MG63 (cell line): ENCODE measurements at regions not wholly inside any gene's neighbourhood (a gene's known extent, or its start where the extent isn't known, plus 50 kb on each side); places are given as distances from the start of the nearest gene placed in this dataset.
A peak's percentile ranks its signal among the peaks of the same experiment; 100 is the strongest.
"Not testable (repeated sequence)": the region's sequence is repeated elsewhere in the genome, so short reads cannot be mapped to it uniquely, and the experiment has no call there.

Source experiments
- DNase-seq: peaks from one replicate; pipeline ENCODE4 v3.0.0-alpha.2; 2020
- H3K27me3 ChIP-seq: fragments of 250-450 bp; sonication (Bioruptor Pico); 2 replicates; pipeline ENCODE4 v1.5.1; 2020; ENCODE audit warnings: mild to moderate bottlenecking, moderate library complexity
- H3K36me3 ChIP-seq: fragments of 250-450 bp; sonication (Bioruptor Pico); 2 replicates; pipeline ENCODE4 v1.5.1; 2020; ENCODE audit warnings: mild to moderate bottlenecking, moderate library complexity
- H3K4me3 ChIP-seq: fragments of 250-450 bp; sonication (Bioruptor Pico); 2 replicates; pipeline ENCODE4 v1.5.1; 2020; ENCODE audit warnings: mild to moderate bottlenecking, moderate library complexity
- H3K9me3 ChIP-seq: fragments of 250-450 bp; sonication (Bioruptor Pico); 2 replicates; pipeline ENCODE4 v1.5.1; 2020; ENCODE audit warnings: mild to moderate bottlenecking, moderate library complexity

DNA sequence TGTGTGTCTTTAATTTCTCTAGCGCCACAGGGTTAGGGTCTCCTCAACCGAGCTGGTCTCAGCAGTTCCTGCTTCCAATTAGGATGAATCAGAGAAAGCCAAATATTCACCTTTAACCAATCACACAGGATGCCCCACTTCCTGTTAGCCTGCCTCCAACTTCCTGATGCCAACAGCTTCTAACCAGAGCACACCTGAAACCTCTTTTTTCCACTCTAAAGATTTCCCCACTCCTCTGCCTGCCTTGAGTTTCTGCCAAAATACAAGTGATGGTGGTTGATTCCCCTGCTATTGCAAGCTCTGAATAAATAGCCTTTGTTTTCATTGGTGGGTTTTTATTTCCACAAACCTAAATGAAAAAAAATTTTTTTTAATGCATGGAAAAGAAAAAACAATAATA is 144.7 kb upstream of the UST start:
- Histone ChIP-seq H3K4me3 (no peak overlapping the region), H3K9me3 (peaks cover 5% of the 10 kb centered on the region; the same call in 1 of the 2 replicates), H3K36me3 (no peaks in the 10 kb centered on the region), H3K27me3 (no peaks in the 10 kb centered on the region)
- no peak for DNase-seq

DNA sequence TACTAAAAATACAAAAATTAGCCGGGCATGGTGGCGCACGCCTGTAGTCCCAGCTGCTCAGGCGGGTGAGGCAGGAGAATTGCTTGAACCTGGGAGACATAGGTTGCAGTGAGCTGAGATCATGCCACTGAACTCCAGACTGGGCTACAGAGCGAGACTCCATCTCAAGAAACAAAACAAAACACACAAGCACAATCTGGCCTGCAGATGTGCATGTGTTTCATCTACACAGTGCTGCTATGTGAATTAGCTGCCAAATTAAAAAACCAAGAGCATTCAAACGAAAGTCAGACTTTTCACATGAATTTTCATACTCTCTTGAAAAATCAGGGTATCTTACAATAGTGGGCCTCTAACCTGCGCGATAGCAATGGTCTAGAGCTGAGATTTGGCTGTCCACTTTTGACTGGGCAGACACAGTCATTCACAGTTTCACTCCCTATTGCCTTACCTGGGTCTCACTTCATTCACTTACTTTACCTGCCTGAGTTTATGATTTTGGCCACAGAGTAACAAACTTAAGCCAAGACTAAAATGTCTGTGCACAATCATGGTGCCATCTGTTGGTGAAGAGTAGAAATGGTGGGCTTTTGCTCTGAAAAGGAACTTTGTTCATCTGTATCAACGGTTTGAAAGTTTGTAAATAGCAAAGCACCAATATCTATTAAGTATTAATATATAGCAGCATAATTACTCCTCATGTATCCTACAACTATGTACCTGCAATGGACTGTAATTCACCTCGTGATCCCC is 138.5 kb upstream of the UST start:
- H3K9me3 ChIP-seq: peaks cover 5% of the 10 kb centered on the region; the same call in 1 of the 2 replicates
- no peaks in the 10 kb centered on the region for H3K36me3 ChIP-seq
- no peak for DNase-seq
- no peaks in the 10 kb centered on the region for H3K27me3 ChIP-seq
- H3K4me3 ChIP-seq: no peak overlapping the region

DNA sequence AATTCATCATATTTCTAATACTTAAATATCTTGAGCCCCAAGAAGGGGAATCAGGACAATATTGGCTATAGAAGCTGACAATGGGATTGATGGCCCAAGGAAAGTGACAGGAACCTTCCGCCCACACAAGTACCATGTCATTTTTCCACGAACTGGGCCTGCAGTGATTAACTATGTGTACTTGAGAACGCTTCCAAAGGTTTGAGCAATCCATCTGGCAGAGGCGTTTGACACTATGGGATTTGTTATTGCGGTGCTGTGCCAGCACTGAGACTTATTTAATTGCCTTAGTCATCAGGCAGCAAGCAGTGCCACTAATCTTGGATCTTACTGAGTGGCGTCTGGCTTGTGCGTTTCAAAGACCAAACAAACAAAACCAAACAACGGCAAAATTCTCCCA is 135.6 kb upstream of the UST start:
- H3K27me3 ChIP-seq: no peaks in the 10 kb centered on the region
- no peaks in the 10 kb centered on the region for H3K36me3 ChIP-seq
- no peaks in the 10 kb centered on the region for H3K9me3 ChIP-seq
- H3K4me3 ChIP-seq: no peak overlapping the region
- DNase-seq: peak; percentile 89

DNA sequence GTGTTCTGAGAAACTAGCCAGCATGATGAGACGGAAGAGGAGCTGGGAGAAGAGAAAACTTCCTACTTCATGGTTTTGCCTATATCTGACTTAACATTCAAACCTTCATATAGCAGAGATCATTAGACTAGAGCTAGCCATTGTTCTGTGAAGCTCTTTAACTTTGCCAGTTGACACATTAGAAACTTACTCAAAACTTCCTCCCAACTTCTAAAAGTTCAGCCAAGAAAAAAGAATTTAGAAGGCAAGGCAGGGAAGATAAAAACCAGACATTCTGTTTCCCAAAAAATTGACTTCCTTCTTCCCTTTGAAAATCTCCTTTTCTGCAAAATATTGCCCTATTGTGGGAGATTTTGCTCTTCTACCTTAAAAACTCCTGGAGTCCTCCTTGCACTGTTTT is 134.8 kb upstream of the UST start:
- no peak for DNase-seq
- no peak overlapping the region for H3K4me3 ChIP-seq

DNA sequence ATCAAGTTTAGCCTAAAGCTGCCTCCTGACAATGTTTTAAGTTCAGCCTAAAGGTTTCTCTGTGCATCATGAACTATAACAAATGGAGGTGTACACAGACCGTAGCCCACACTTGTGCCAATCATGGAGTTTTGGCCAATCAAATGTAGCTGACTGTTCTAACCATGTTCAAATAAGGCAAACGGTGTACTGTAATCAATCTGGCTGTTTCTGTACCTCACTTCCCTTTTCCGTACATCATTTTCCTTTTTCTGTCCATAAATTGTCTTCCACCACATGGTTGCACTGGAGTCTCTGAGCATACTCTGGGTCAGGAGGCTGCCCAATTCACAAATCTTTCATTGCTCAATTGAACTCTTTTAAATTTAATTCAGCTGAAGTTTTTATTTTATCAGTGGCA is 132.2 kb upstream of the UST start:
- no peak overlapping the region for H3K4me3 ChIP-seq
- H3K27me3 ChIP-seq: no peaks in the 10 kb centered on the region
- no peaks in the 10 kb centered on the region for H3K36me3 ChIP-seq
- H3K9me3 ChIP-seq: no peaks in the 10 kb centered on the region; the same call in 1 of the 2 replicates
- DNase-seq: no peak

More for the DNA sequence above, 134.8 kb upstream of the UST start:
- Histone ChIP-seq H3K36me3 (no peaks in the 10 kb centered on the region), H3K9me3 (no peaks in the 10 kb centered on the region), H3K27me3 (no peaks in the 10 kb centered on the region)

DNA sequence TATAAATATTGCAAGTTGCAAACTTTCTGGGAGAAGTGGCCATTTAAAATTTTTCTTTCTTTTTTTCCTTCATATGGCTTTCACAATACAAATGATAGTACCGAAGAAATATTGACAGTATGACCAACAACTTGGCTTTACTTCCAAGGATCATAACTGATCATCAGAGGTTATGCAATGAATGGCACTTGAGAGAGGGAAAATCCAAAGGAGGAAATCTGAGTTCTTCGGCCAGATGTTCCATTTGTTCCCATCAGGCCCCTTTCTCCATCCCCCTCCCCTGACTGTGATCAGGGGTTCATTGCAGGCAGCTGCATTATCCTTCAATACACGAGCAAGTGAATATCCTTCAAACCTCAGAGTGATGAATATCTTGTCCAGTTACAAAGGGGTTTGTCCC is 130.0 kb upstream of the UST start:
- Histone ChIP-seq H3K36me3 (no peaks in the 10 kb centered on the region), H3K27me3 (no peaks in the 10 kb centered on the region), H3K9me3 (no peaks in the 10 kb centered on the region; the same call in 1 of the 2 replicates), H3K4me3 (no peak overlapping the region)
- DNase-seq: no peak

DNA sequence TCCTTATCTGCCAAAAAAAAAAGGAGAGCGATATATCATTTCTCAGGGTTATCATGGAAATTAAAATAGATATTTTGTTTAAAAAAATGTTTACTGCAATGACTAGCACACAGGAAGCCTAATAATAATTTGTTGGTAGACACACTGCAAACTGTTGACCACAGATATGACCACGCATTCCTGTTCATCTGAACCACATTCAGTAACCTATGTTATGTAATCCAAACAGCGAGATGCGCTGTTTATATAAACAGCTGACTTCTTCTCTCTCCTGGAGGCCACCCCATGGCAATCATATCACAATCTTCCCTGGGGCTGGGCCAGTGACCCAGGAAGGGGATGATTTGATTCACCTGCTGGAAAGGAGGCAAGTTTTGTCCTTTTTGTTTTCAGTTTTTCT is 129.3 kb upstream of the UST start:
- no peak overlapping the region for H3K4me3 ChIP-seq
- H3K27me3 ChIP-seq: no peaks in the 10 kb centered on the region
- no peaks in the 10 kb centered on the region; the same call in 1 of the 2 replicates for H3K9me3 ChIP-seq
- H3K36me3 ChIP-seq: no peaks in the 10 kb centered on the region
- DNase-seq: peak; percentile 9

DNA sequence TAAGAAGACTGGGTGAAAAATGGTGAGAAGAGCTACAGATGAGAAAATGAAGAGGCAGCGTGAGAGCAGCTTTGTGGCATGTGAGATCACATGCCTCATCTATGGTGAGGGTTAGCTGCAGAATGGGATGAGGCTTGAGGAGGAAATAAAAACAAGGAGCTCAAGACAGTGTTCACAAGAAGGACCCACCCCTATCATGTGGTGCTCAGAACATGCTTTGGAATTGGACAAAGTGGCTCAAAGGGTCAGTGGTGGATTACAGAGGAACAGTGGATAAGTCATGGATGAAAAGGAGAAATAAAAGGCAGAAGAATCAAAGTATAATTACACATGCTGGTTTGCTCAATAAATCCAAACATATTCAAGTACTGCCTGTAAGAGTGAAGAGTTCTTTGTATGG is 126.9 kb upstream of the UST start:
- Histone ChIP-seq H3K27me3 (no peaks in the 10 kb centered on the region), H3K9me3 (no peaks in the 10 kb centered on the region; the same call in 1 of the 2 replicates), H3K4me3 (no peak overlapping the region), H3K36me3 (no peaks in the 10 kb centered on the region)
- no peak for DNase-seq

DNA sequence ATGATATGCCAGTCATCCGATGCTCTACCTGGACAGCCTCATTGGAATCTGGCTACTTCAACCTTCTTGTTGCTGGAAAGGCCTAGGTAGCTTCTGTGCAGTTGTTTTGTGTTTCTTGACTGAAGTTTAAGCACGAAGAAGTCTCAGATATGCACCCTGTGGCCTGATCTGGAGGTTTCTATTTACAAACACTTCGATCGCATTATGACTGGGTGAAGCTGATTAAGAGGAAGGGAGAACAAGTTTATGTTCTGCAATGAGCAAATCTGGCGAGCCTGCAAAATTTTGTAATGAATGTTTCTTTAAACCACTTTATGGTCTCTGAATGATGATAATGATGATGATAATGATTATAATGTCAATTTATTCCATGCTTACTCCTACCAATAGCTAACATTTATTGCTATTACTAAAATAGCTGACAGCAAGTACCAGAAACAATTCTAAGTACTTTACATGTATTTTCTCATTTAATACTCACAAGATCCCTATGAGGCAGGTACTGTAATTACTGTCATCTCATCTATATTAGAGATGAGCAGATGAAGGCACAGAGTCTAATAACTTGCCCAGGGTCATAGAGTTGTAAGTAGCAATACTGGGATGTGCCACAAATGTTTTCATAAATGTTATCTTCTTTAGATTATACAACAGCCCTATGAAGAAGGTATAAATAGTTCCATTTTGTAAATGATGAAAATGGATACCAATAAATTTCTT is 126.1 kb upstream of the UST start:
- H3K36me3 ChIP-seq: no peaks in the 10 kb centered on the region

DNA sequence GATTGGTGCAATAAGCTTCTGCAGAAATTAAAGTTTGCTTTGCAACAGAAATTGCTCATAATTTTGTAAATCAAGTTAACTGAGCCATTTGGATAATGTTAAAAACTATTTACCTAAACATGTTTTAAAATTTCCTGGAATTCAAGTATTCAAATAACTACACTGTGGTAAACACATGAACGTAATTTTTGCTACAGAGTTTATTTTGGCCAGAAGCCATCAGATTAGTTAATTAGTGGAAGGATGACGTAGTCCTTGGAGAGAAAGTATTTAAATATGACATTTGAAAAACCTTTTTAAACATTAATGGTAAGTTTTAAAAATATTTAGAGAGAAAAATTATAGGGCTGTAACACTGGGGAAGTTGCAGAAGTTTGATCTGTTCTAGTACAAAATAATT is 121.2 kb upstream of the UST start:
- H3K9me3 ChIP-seq: no peaks in the 10 kb centered on the region
- no peak for DNase-seq
- H3K4me3 ChIP-seq: no peak overlapping the region
- no peaks in the 10 kb centered on the region for H3K27me3 ChIP-seq
- no peaks in the 10 kb centered on the region for H3K36me3 ChIP-seq

More for the DNA sequence above, 126.1 kb upstream of the UST start:
- DNase-seq: no peak
- no peaks in the 10 kb centered on the region for H3K27me3 ChIP-seq
- no peaks in the 10 kb centered on the region; the same call in 1 of the 2 replicates for H3K9me3 ChIP-seq
- H3K4me3 ChIP-seq: no peak overlapping the region

DNA sequence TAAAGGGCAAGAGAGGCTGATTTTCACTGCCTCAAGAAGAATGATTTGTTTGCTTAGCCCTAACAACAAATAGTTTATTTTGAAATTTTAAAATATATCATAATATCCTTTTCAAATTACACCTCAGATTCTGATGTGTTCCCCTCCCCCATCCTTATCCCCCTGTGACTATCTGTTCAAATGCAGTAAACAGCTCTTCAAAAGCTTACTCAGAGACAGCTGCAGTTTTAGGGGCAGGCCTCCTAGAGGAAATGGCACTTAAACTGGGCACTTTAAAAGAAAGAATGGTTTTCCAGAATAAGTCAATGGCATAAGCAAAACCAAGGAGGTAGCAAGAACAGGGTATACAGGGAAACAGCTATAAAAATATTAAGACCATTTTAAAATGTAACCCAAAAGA is 118.6 kb upstream of the UST start:
- no peak for DNase-seq
- Histone ChIP-seq H3K9me3 (no peaks in the 10 kb centered on the region), H3K27me3 (no peaks in the 10 kb centered on the region), H3K36me3 (no peaks in the 10 kb centered on the region), H3K4me3 (no peak overlapping the region)

DNA sequence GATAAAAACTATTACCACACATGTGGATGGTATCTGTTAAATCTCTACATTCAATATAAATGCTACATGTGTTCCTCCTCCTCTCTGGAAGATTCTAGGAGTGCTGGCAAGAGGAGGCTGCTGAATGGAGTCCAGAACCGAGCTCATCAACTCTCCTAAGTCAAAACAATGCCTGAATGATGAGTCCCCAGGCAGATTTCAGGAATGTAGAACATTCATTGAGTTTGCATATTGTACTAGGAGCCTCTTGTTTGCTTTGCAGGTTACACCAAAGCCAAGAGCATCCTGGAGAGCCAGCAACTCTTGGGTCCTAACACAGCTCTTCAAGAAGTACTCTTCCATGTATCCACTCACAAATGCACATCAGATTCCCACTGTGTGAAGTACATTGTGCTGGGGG is 117.6 kb upstream of the UST start:
- DNase-seq: peak; percentile 34
- Histone ChIP-seq H3K9me3 (no peaks in the 10 kb centered on the region), H3K27me3 (no peaks in the 10 kb centered on the region), H3K36me3 (no peaks in the 10 kb centered on the region), H3K4me3 (no peak overlapping the region)

DNA sequence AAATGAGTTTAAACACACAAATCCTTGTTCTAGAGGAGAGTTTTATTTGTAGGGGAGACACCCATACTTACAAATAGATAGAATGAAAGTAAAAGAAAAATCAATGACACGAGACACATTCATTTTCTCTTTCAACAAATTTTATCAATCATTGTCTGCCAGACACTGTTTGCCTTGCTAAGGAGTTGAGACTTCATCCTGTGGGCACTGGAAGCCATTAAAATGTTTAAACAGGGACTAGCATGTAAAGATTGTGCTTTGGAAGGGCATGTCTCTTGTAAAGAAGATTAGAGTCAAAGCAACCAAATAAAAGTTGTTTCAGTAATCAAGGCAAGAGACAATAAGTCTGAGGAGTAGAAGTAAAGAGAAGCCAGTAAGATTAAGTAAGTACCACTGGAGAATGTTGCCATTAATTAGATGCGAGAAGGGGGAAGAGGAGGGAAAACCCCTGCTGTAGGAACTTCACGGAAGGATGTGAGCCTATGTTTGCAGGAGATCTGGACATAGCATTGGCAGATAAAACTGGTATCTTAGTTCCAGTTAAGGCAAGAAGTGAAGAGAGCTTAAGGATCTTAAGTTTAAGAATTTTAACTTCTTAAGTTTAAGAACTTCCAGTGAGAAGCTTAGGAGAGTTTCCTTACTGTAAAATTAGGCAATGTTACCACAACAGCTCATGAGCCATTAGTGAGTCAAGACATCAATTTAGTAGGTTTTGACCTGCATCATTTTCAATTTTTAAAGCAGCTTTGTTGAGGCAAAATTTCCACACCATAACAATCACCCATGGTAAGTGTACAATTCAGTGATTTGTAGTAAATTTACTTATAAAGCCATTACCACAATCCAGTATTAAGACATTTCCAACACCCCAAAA is 117.0 kb upstream of the UST start:
- H3K4me3 ChIP-seq: no peak overlapping the region
- H3K9me3 ChIP-seq: no peaks in the 10 kb centered on the region
- H3K27me3 ChIP-seq: no peaks in the 10 kb centered on the region
- DNase-seq: no peak
- no peaks in the 10 kb centered on the region for H3K36me3 ChIP-seq

DNA sequence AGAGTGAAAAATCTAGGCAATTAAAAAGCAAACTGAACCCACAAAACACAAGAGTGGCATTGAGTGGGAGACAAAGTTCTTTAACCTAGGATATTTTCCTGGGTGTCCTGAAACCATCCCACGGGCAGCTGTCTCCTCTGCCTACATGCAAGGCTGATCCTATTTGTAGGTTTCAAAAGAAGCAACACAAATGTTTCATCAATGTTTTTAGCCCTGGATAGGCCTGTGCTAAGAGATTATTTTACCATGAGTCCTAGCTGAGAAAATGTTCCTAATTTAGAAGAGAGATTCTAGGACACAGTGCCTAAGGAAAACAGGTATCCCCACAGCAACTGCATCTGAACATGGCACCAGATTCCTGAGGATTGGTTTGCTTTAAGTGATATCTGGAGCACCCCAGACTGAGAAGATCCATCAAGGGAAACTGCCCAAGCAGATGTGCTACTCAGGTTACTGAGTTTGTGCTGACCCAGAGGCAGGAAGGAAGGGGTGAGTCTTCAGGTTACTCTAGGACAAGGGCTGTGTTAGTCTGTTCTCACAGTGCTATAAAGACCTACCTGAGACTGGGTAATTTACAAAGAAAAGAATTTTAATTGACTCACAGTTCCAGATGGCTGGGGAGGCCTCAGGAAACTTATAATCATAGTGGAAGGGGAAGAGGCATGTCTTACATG is 111.6 kb upstream of the UST start:
- DNase-seq: no peak

DNA sequence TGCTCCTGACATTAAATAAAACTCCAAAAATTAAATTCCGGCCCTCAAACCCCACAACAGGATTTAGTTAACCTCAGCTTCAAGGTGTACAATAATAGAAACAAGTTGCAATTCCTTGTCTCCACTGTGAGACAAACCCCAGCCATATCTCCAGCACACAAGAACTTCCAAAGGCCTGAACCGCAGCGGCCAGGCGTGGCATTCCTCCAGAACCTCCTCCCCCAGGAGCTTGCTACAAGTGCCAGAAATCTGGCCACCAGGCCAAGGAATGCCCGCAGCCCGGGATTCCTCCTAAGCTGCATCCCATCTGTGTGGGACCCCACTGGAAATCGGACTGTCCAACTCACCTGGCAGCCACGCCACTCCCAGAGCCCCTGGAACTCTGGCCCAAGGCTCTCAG is 105.0 kb upstream of the UST start:
- not testable (repeated sequence) for H3K4me3 ChIP-seq, DNase-seq, H3K9me3 ChIP-seq, H3K27me3 ChIP-seq, H3K36me3 ChIP-seq

More for the DNA sequence above, 111.6 kb upstream of the UST start:
- 0 out of 2 replicates have a peak, but pooled peaks cover 4% of the 10 kb centered on the region for H3K9me3 ChIP-seq
- H3K4me3 ChIP-seq: no peak overlapping the region
- H3K27me3 ChIP-seq: no peaks in the 10 kb centered on the region
- no peaks in the 10 kb centered on the region for H3K36me3 ChIP-seq

DNA sequence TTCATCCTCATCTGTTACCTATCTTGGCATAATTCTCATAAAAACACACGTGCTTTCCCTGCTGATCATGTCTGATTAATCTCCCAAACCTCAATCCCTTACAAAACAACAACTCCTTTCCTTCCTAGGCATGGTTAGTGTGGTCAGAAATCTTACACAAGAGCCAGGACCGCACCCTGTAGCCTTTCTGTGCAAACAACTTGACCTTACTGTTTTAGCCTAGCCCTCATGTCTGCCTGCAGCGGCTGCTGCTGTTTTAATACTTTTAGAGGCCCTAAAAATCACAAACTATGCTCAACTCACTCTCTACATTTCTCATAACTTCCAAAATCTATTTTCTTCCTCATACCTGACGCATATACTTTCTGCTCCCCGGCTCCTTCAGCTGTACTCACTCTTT is 103.6 kb upstream of the UST start:
- not testable (repeated sequence) for DNase-seq, H3K36me3 ChIP-seq, H3K27me3 ChIP-seq, H3K4me3 ChIP-seq, H3K9me3 ChIP-seq

DNA sequence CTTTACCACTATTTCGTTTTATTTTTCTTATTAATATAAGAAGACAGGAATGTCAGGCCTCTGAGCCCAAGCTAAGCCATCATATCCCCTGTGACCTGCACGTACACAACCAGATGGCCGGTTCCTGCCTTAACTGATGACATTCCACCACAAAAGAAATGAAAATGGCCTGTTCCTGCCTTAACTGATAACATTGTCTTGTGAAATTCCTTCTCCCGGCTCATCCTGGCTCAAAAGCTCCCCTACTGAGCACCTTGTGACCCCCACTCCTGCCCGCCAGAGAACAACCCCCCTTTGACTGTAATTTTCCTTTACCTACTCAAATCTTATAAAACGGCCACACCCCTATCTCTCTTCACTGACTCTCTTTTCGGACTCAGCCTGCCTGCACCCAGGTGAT is 101.8 kb upstream of the UST start:
- H3K36me3 ChIP-seq, DNase-seq, H3K27me3 ChIP-seq, H3K9me3 ChIP-seq, H3K4me3 ChIP-seq: not testable (repeated sequence)
